OCI-LY3 (cell line): ENCODE measurements at regions not wholly inside any gene's neighbourhood (a gene's known extent, or its start where the extent isn't known, plus 50 kb on each side); places are given as distances from the start of the nearest gene placed in this dataset.

Experiments
- H2AFZ ChIP-seq: fragments of 200-600, 300-600 bp; shearing (Covaris generic); 2 replicates; pipeline ENCODE4 v1.6.0; 2014; ENCODE audit warnings: antibody characterized with exemption, low read depth, low read length
- H3K27ac ChIP-seq: fragments of 200-600, 300-600 bp; sonication (generic); 2 replicates; pipeline ENCODE4 v1.5.1; 2014; ENCODE audit warnings: mild to moderate bottlenecking, low read length, moderate library complexity, mixed read lengths
- H3K27me3 ChIP-seq: fragments of 200-600, 300-600 bp; sonication (generic); 2 replicates; pipeline ENCODE4 v1.6.1; 2014; ENCODE audit warnings: low read depth, low read length, mixed read lengths
- H3K36me3 ChIP-seq: fragments of 200-600, 300-600 bp; sonication (generic); replicated peaks from 2 replicates; pipeline ENCODE3; 2014; ENCODE audit warnings: low read depth, low read length, mixed read lengths
- H3K4me1 ChIP-seq: fragments of 300-600, 200-600 bp; sonication (generic); 2 replicates; pipeline ENCODE4 v1.6.1; 2014; ENCODE audit warnings: low read length, mixed read lengths
- H3K4me2 ChIP-seq: fragments of 200-600, 300-600 bp; sonication (generic); 2 replicates; pipeline ENCODE4 v1.6.1; 2014; ENCODE audit warnings: low read length, mixed read lengths
- H3K4me3 ChIP-seq: fragments of 300-600, 200-600 bp; sonication (generic); 2 replicates; pipeline ENCODE4 v1.5.1; 2014; ENCODE audit warnings: antibody characterized with exemption, mild to moderate bottlenecking, low read length, moderate library complexity
- H3K79me2 ChIP-seq: fragments of 300-600, 200-600 bp; shearing (Covaris generic); 2 replicates; pipeline ENCODE4 v1.6.1; 2014; ENCODE audit warnings: mild to moderate bottlenecking, low read length, mixed read lengths
- H3K9ac ChIP-seq: fragments of 300-600, 200-600 bp; shearing (Covaris generic); 2 replicates; pipeline ENCODE4 v1.6.0; 2014; ENCODE audit warnings: mild to moderate bottlenecking, low read length, moderate library complexity
- H3K9me3 ChIP-seq: fragments of 200-600, 300-600 bp; shearing (Covaris generic); 2 replicates; pipeline ENCODE4 v1.6.1; 2014; ENCODE audit warnings: low read length, mixed read lengths; ENCODE audit not compliant: insufficient read depth
- H4K20me1 ChIP-seq: fragments of 200-600, 300-600 bp; sonication (generic); 2 replicates; pipeline ENCODE4 v1.6.1; 2016; ENCODE audit warnings: low read length, mixed read lengths; ENCODE audit not compliant: insufficient read depth
- EZH2phosphoT487 ChIP-seq: fragments of 200-600 bp; shearing (Covaris generic); IDR thresholded peaks from 2 replicates; pipeline ENCODE4 v1.6.1; 2018; ENCODE audit warnings: antibody characterized with exemption, mixed run types, low read depth
- TF ChIP-seq, protein P1 (sequence below): fragments of 200-600, 300-600 bp; sonication (generic); IDR thresholded peaks from 2 replicates; pipeline ENCODE4 v1.5.1; 2014; ENCODE audit warnings: antibody characterized with exemption, low read length, low read depth

DNA sequence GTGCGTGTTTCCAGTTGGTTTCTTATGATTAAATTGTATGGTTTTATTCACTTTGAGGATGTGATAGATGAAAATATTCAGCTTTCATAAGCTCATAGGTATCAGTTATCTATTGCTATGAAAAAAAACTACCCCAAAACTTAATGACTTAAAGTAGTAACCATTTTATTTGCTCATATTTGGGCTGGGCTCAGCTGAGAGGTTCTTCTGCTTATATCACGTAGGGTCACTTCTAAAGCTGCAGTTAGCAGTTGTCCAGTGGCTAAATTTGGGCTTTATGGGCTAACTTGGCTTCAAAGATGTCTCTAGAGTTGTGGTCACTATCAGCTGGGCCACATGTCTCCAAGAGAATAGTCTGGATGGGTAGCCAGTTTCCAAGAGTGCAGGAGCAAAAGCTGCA lies 206.4 kb upstream of the LYPLAL1 start:
- H3K27me3 ChIP-seq: no peaks in the 10 kb centered on the region
- no peak overlapping the region for H3K4me2 ChIP-seq
- no peak for TF ChIP-seq EZH2phosphoT487
- TF ChIP-seq, protein P1, sequence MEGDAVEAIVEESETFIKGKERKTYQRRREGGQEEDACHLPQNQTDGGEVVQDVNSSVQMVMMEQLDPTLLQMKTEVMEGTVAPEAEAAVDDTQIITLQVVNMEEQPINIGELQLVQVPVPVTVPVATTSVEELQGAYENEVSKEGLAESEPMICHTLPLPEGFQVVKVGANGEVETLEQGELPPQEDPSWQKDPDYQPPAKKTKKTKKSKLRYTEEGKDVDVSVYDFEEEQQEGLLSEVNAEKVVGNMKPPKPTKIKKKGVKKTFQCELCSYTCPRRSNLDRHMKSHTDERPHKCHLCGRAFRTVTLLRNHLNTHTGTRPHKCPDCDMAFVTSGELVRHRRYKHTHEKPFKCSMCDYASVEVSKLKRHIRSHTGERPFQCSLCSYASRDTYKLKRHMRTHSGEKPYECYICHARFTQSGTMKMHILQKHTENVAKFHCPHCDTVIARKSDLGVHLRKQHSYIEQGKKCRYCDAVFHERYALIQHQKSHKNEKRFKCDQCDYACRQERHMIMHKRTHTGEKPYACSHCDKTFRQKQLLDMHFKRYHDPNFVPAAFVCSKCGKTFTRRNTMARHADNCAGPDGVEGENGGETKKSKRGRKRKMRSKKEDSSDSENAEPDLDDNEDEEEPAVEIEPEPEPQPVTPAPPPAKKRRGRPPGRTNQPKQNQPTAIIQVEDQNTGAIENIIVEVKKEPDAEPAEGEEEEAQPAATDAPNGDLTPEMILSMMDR: no peak

DNA sequence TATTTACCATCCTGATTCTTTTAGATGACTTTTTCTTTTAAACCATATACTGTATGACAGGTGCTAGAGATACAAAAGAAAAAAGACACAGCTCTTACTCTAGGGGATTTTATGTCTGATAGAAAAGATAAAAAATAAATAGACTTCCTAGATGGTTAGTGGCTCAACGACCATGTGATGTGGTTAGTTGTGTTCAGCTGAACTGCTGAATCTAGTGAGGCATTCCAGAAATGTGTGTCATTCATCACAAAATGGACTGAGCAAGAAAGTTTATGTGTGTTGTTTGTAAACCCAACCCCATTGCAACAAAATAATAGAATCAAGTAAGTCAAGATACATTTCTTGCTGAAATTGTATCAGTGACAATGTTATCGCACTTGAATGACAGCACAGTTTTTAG lies 205.8 kb upstream of the LYPLAL1 start:
- Histone ChIP-seq H3K36me3 (no peaks in the 10 kb centered on the region), H3K9ac (no peak overlapping the region), H4K20me1 (no peaks in the 10 kb centered on the region), H3K27me3 (no peaks in the 10 kb centered on the region), H3K4me3 (no peak overlapping the region), H2AFZ (no peak overlapping the region), H3K9me3 (no peaks in the 10 kb centered on the region), H3K27ac (no peak overlapping the region), H3K79me2 (no peaks in the 10 kb centered on the region), H3K4me1 (no peaks in the 10 kb centered on the region), H3K4me2 (no peak overlapping the region)
- TF ChIP-seq EZH2phosphoT487: no peak
- TF ChIP-seq, protein P1: no peak

More for the DNA sequence above, 206.4 kb upstream of the LYPLAL1 start:
- H3K79me2 ChIP-seq: no peaks in the 10 kb centered on the region
- H4K20me1 ChIP-seq: no peaks in the 10 kb centered on the region
- H3K36me3 ChIP-seq: no peaks in the 10 kb centered on the region
- no peak overlapping the region for H3K27ac ChIP-seq
- no peak overlapping the region for H3K9ac ChIP-seq
- no peaks in the 10 kb centered on the region for H3K4me1 ChIP-seq
- no peak overlapping the region for H2AFZ ChIP-seq
- H3K9me3 ChIP-seq: no peaks in the 10 kb centered on the region
- no peak overlapping the region for H3K4me3 ChIP-seq

DNA sequence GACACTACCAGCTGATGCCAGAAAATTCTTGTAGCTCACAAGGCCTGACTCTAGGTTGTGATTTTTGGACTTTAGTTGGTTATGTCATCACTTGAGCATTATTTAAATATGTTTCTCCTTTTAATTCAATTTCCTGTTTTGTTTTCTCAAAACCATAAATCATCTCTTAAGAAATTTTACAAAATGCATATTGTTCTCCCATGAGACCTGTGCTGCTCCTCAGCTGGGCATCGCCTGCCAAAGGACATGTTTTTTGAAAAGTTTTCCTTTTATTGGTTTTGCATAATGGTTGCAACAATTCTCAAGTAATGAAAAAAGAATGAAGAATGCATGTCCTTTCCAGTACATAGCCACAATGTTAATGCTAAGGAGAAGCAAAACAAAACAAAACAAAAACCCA lies 204.7 kb upstream of the LYPLAL1 start:
- H3K4me3 ChIP-seq: no peak overlapping the region
- no peaks in the 10 kb centered on the region for H4K20me1 ChIP-seq
- no peaks in the 10 kb centered on the region for H3K9me3 ChIP-seq
- H3K4me1 ChIP-seq: no peaks in the 10 kb centered on the region
- H3K9ac ChIP-seq: no peak overlapping the region
- H3K27ac ChIP-seq: no peak overlapping the region
- no peak overlapping the region for H2AFZ ChIP-seq
- H3K27me3 ChIP-seq: no peaks in the 10 kb centered on the region
- no peak overlapping the region for H3K4me2 ChIP-seq
- TF ChIP-seq, protein P1: no peak
- TF ChIP-seq EZH2phosphoT487: no peak
- H3K36me3 ChIP-seq: no peaks in the 10 kb centered on the region
- H3K79me2 ChIP-seq: no peaks in the 10 kb centered on the region

DNA sequence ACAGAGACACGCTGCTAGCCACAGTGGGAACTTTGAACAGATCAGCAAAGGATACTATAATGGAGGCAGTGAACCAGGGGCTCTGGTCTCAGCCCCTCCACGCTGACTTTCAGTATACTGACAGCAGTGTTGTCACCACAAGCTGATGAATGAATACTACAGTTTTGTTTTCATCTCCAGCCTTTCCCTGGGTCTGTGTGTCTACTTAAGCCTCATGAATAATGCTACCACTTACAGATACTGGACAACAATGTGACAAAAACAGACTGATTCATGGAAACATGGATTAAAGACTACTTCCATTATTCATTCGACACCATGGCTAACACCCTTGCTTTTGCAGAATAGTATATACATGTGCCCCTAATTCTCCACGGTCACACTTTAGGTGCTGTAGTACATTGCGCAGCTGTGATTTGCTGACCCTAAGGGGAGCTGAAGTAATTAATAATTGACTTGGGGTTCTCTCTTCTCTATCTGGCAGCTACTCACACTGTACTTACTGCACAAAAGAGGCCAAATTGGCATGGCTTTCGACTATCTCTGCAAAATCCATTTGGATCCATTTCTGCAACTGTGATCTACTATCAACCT lies 203.2 kb upstream of the LYPLAL1 start:
- H3K36me3 ChIP-seq: no peaks in the 10 kb centered on the region

More for the DNA sequence above, 203.2 kb upstream of the LYPLAL1 start:
- no peak for TF ChIP-seq EZH2phosphoT487
- TF ChIP-seq, protein P1: no peak
- no peak overlapping the region for H3K4me2 ChIP-seq
- no peaks in the 10 kb centered on the region for H3K27me3 ChIP-seq
- H4K20me1 ChIP-seq: no peaks in the 10 kb centered on the region
- H3K4me1 ChIP-seq: no peaks in the 10 kb centered on the region
- no peaks in the 10 kb centered on the region for H3K9me3 ChIP-seq
- H3K27ac ChIP-seq: no peak overlapping the region
- H3K4me3 ChIP-seq: no peak overlapping the region
- H3K9ac ChIP-seq: no peak overlapping the region
- H3K79me2 ChIP-seq: no peaks in the 10 kb centered on the region
- H2AFZ ChIP-seq: no peak overlapping the region
